DOHH2 (cell line): ENCODE measurements at regions not wholly inside any gene's neighbourhood (a gene's known extent, or its start where the extent isn't known, plus 50 kb on each side); places are given as distances from the start of the nearest gene placed in this dataset.

Source experiments
- H3F3A ChIP-seq: fragments of 200-600 bp; sonication (generic), shearing (Covaris generic); 2 replicates; pipeline ENCODE4 v1.6.0; 2016; ENCODE audit warnings: antibody characterized with exemption, mild to moderate bottlenecking; ENCODE audit not compliant: control insufficient read depth, insufficient read depth
- H3K27ac ChIP-seq: fragments of 200-600 bp; sonication (generic); 2 replicates; pipeline ENCODE4 v1.5.1; 2014; ENCODE audit warnings: low read depth, mild to moderate bottlenecking, low read length, moderate library complexity
- H3K27me3 ChIP-seq: fragments of 200-600 bp; sonication (generic); 2 replicates; pipeline ENCODE4 v1.6.1; 2014; ENCODE audit warnings: mild to moderate bottlenecking, low read length, mixed read lengths; ENCODE audit not compliant: control insufficient read depth
- H3K36me3 ChIP-seq: fragments of 200-600 bp; sonication (generic); 2 replicates; pipeline ENCODE4 v1.6.1; 2014; ENCODE audit warnings: mild to moderate bottlenecking, low read length, moderate library complexity, mixed read lengths; ENCODE audit not compliant: control insufficient read depth
- H3K4me1 ChIP-seq: fragments of 200-600 bp; sonication (generic); 2 replicates; pipeline ENCODE4 v1.6.1; 2014; ENCODE audit warnings: mild to moderate bottlenecking, low read length, mixed read lengths; ENCODE audit not compliant: control insufficient read depth
- H3K4me2 ChIP-seq: fragments of 200-600 bp; sonication (generic); 2 replicates; pipeline ENCODE4 v1.6.0; 2014; ENCODE audit warnings: mild to moderate bottlenecking, low read length, moderate library complexity
- H3K4me3 ChIP-seq: fragments of 200-600 bp; sonication (generic); 2 replicates; pipeline ENCODE4 v1.5.1; 2014; ENCODE audit warnings: mild to moderate bottlenecking, low read length, mixed read lengths
- H3K79me2 ChIP-seq: fragments of 200-600 bp; sonication (generic); 2 replicates; pipeline ENCODE4 v1.6.1; 2014; ENCODE audit warnings: mild to moderate bottlenecking, low read length, mixed read lengths; ENCODE audit not compliant: control insufficient read depth
- H3K9me2 ChIP-seq: fragments of 200-600 bp; sonication (generic); replicated peaks from 2 replicates; pipeline ENCODE4 v1.6.1; 2014; ENCODE audit warnings: mild to moderate bottlenecking, low read length, mixed read lengths; ENCODE audit not compliant: control insufficient read depth
- H3K9me3 ChIP-seq: fragments of 200-600 bp; sonication (generic); 2 replicates; pipeline ENCODE4 v1.6.1; 2014; ENCODE audit warnings: antibody characterized with exemption, low read length, mixed read lengths; ENCODE audit not compliant: control insufficient read depth, insufficient read depth
- H4K20me1 ChIP-seq: fragments of 200-600 bp; sonication (generic); 2 replicates; pipeline ENCODE4 v1.6.0; 2014; ENCODE audit warnings: low read depth, mild to moderate bottlenecking, antibody characterized with exemption, low read length, moderate library complexity; ENCODE audit not compliant: control insufficient read depth, insufficient read depth
- CTCF ChIP-seq: fragments of 200-600 bp; sonication (generic); IDR thresholded peaks from one replicate; pipeline ENCODE4 v1.5.1; 2014; ENCODE audit warnings: antibody characterized with exemption, mild to moderate bottlenecking, low read depth, low read length; ENCODE audit not compliant: poor library complexity, severe bottlenecking
- EZH2phosphoT487 ChIP-seq: fragments of 200-600 bp; sonication (generic); IDR thresholded peaks from 2 replicates; pipeline ENCODE4 v1.6.1; 2017; ENCODE audit warnings: borderline replicate concordance, mild to moderate bottlenecking, antibody characterized with exemption, low read length, moderate library complexity, mixed read lengths

- Histone ChIP-seq H3F3A (no peaks in the 10 kb centered on the region), H3K9me3 (no peaks in the 10 kb centered on the region), H3K79me2 (no peaks in the 10 kb centered on the region), H4K20me1 (no peaks in the 10 kb centered on the region), H3K9me2 (no peaks in the 10 kb centered on the region), H3K36me3 (no peaks in the 10 kb centered on the region), H3K4me2 (no peak overlapping the region), H3K27me3 (no peaks in the 10 kb centered on the region), H3K4me3 (no peak overlapping the region), H3K27ac (no peak overlapping the region), H3K4me1 (no peaks in the 10 kb centered on the region)
- TF ChIP-seq EZH2phosphoT487 (no peak), CTCF (no peak)
Measured at GRCh38 chr4:13151194-13151593, 332.9 kb downstream of the RAB28 start.

GRCh38 chr4:13143222-13144070, 340.7 kb downstream of the RAB28 start:
- H3K9me2 ChIP-seq, result no peaks in the 10 kb centered on the region
- no peaks in the 10 kb centered on the region for H3K27me3 ChIP-seq
- no peaks in the 10 kb centered on the region for H3K9me3 ChIP-seq
- no peak overlapping the region for H3K4me3 ChIP-seq
- no peaks in the 10 kb centered on the region for H3F3A ChIP-seq
- no peak overlapping the region for H3K4me2 ChIP-seq
- no peaks in the 10 kb centered on the region for H3K79me2 ChIP-seq
- no peaks in the 10 kb centered on the region for H4K20me1 ChIP-seq
- no peaks in the 10 kb centered on the region for H3K4me1 ChIP-seq
- no peak for TF ChIP-seq CTCF
- TF ChIP-seq EZH2phosphoT487, result no peak
- no peak overlapping the region for H3K27ac ChIP-seq
- H3K36me3 ChIP-seq, result no peaks in the 10 kb centered on the region

- Histone ChIP-seq H3K79me2 (no peaks in the 10 kb centered on the region), H4K20me1 (no peaks in the 10 kb centered on the region), H3K36me3 (no peaks in the 10 kb centered on the region), H3K4me2 (no peak overlapping the region), H3K27ac (no peak overlapping the region), H3K9me3 (no peaks in the 10 kb centered on the region), H3K27me3 (no peaks in the 10 kb centered on the region), H3K9me2 (no peaks in the 10 kb centered on the region), H3K4me1 (no peaks in the 10 kb centered on the region), H3K4me3 (no peak overlapping the region), H3F3A (no peaks in the 10 kb centered on the region)
- TF ChIP-seq EZH2phosphoT487, result no peak
- no peak for TF ChIP-seq CTCF
Measured at GRCh38 chr4:13142726-13143125, 341.4 kb downstream of the RAB28 start.
